ENCODE measurements at regions not wholly inside any gene's neighbourhood (a gene's known extent, or its start where the extent isn't known, plus 50 kb on each side); places are given as distances from the start of the nearest gene placed in this dataset.

DNA sequence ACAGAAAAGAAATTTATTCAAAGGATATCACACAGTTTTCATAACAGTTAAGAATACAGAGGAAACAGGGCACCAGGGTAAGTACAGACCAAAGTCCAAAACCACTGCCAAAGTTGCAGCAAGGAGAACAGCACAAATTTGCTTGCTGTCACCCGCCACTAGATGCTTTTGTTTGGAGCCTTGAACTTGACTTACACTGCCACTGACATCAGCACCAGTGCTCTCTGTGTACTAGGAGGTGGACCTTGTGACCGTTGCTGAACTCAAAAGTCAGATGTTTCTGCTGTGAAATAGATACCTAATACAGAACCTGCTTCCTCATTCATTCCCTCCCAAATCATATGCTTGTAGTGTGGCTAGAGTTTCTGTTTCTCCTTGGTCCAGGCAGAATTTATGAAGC lies 578.3 kb upstream of the TMEFF2 start:
- TF ChIP-seq CTCF (IDR thresholded peaks at IDR 0.05), result no peak
- TF ChIP-seq, protein P1, sequence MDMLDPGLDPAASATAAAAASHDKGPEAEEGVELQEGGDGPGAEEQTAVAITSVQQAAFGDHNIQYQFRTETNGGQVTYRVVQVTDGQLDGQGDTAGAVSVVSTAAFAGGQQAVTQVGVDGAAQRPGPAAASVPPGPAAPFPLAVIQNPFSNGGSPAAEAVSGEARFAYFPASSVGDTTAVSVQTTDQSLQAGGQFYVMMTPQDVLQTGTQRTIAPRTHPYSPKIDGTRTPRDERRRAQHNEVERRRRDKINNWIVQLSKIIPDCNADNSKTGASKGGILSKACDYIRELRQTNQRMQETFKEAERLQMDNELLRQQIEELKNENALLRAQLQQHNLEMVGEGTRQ (IDR thresholded peaks at IDR 0.05; ENCODE audit: borderline replicate concordance, low read depth, low read length), result no peak
- TF ChIP-seq POLR2AphosphoS5 (IDR thresholded peaks at IDR 0.05; ENCODE audit: low read depth, low read length), result no peak
- TF ChIP-seq EP300 (IDR thresholded peaks at IDR 0.05; ENCODE audit: borderline replicate concordance in 1 of 2, low read depth in 1 of 2, low read length in 1 of 2), result no peak
- TF ChIP-seq, protein P2, sequence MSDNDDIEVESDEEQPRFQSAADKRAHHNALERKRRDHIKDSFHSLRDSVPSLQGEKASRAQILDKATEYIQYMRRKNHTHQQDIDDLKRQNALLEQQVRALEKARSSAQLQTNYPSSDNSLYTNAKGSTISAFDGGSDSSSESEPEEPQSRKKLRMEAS (IDR thresholded peaks at IDR 0.05; ENCODE audit: low read depth), result no peak
- TF ChIP-seq TAF1 (IDR thresholded peaks at IDR 0.05; ENCODE audit: borderline replicate concordance, low read depth, low read length), result no peak
- no peak for TF ChIP-seq EZH2phosphoT487 (IDR thresholded peaks at IDR 0.05; ENCODE audit: borderline replicate concordance, low read depth)
- TF ChIP-seq JUND (IDR thresholded peaks at IDR 0.05), result no peak
- TF ChIP-seq FOXM1 (IDR thresholded peaks at IDR 0.05; ENCODE audit: low read depth), result no peak
- TF ChIP-seq, protein P3, sequence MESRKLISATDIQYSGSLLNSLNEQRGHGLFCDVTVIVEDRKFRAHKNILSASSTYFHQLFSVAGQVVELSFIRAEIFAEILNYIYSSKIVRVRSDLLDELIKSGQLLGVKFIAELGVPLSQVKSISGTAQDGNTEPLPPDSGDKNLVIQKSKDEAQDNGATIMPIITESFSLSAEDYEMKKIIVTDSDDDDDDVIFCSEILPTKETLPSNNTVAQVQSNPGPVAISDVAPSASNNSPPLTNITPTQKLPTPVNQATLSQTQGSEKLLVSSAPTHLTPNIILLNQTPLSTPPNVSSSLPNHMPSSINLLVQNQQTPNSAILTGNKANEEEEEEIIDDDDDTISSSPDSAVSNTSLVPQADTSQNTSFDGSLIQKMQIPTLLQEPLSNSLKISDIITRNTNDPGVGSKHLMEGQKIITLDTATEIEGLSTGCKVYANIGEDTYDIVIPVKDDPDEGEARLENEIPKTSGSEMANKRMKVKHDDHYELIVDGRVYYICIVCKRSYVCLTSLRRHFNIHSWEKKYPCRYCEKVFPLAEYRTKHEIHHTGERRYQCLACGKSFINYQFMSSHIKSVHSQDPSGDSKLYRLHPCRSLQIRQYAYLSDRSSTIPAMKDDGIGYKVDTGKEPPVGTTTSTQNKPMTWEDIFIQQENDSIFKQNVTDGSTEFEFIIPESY (IDR thresholded peaks at IDR 0.05; ENCODE audit: borderline replicate concordance, low read depth), result no peak
- TF ChIP-seq, protein P4, sequence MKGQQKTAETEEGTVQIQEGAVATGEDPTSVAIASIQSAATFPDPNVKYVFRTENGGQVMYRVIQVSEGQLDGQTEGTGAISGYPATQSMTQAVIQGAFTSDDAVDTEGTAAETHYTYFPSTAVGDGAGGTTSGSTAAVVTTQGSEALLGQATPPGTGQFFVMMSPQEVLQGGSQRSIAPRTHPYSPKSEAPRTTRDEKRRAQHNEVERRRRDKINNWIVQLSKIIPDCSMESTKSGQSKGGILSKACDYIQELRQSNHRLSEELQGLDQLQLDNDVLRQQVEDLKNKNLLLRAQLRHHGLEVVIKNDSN (IDR thresholded peaks at IDR 0.05; ENCODE audit: borderline replicate concordance, low read depth), result no peak
- no peak for TF ChIP-seq RAD21 (IDR thresholded peaks at IDR 0.05; ENCODE audit: low read length)
